Astrocyte of the spinal cord (primary cell): ENCODE measurements at regions not wholly inside any gene's neighbourhood (a gene's known extent, or its start where the extent isn't known, plus 50 kb on each side); places are given as distances from the start of the nearest gene placed in this dataset.
A peak's percentile ranks its signal among the peaks of the same experiment; 100 is the strongest.

Experiments used
- DNase-seq: peaks from one replicate; pipeline ENCODE4 v3.0.0; 2011; ENCODE audit warnings: low read depth, low spot score
- H3K4me3 ChIP-seq: 2 replicates; pipeline ENCODE4 v1.5.1; 2011; ENCODE audit warnings: low read depth, mild to moderate bottlenecking, low read length, moderate library complexity
- in situ Hi-C: cut with HindIII; loops from 2 replicates; pipeline ENCODE4 v1.10.0; 2017; ENCODE audit warnings: low sequenced_read_pairs
- TF ChIP-seq, protein P1 (sequence below): IDR thresholded peaks from 2 replicates; pipeline ENCODE4 v1.5.1; 2012; ENCODE audit warnings: low read depth, mild to moderate bottlenecking, low read length, inconsistent platforms

GRCh38 chr20:23249541-23249940, 101.0 kb upstream of the NXT1 start:
- in situ Hi-C loops, result no loop called here
- H3K4me3 ChIP-seq, result no peak overlapping the region
- no peak for DNase-seq
- TF ChIP-seq, protein P1, sequence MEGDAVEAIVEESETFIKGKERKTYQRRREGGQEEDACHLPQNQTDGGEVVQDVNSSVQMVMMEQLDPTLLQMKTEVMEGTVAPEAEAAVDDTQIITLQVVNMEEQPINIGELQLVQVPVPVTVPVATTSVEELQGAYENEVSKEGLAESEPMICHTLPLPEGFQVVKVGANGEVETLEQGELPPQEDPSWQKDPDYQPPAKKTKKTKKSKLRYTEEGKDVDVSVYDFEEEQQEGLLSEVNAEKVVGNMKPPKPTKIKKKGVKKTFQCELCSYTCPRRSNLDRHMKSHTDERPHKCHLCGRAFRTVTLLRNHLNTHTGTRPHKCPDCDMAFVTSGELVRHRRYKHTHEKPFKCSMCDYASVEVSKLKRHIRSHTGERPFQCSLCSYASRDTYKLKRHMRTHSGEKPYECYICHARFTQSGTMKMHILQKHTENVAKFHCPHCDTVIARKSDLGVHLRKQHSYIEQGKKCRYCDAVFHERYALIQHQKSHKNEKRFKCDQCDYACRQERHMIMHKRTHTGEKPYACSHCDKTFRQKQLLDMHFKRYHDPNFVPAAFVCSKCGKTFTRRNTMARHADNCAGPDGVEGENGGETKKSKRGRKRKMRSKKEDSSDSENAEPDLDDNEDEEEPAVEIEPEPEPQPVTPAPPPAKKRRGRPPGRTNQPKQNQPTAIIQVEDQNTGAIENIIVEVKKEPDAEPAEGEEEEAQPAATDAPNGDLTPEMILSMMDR, result no peak

GRCh38 chr20:23248461-23248882, 102.1 kb upstream of the NXT1 start:
- no peak overlapping the region for H3K4me3 ChIP-seq
- TF ChIP-seq, protein P1, result no peak
- in situ Hi-C loops, result no loop called here
- peak; percentile 13 for DNase-seq

GRCh38 chr20:23246717-23247664, 103.6 kb upstream of the NXT1 start:
- TF ChIP-seq, protein P1, result no peak
- no peak for DNase-seq
- in situ Hi-C loops, result no loop called here
- no peak overlapping the region for H3K4me3 ChIP-seq

GRCh38 chr20:23245553-23246181, 104.9 kb upstream of the NXT1 start:
- in situ Hi-C loops, result no loop called here
- TF ChIP-seq, protein P1, result peak; percentile 63
- H3K4me3 ChIP-seq, result no peak overlapping the region
- peak; percentile 40 for DNase-seq

DNA sequence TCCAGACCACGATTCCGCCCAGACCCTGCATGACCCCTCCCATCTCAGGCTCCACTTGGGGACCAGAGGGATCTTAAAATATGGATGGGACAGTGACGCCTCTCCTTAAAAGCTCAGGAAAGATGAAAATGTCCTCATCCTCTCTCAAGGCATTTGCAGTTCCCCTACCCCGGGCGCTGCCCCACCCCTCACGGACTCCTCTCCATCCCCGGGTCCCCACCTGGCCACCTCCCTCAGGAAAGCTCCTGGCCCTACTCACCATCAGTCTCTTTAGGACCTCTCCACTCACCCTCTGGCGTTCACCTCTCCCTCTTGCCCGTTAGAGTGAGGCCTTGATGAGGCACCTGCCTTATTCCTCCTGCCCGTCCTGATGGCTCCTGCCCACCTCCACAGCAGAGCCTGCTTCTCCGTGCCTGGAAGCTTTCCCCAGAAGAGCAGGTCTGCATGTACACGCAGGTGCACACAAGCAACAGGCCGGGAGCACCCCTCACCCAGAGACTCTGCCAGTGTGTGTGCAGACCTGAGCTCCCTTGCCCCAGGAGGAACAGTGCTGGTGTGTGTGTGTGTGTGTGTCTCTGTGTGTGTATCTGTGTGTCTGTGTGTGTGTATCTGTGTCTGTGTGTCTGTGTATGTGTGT, 105.6 kb upstream of the NXT1 start:
- no peak overlapping the region for H3K4me3 ChIP-seq
- DNase-seq, result no peak
- TF ChIP-seq, protein P1, result no peak
- in situ Hi-C loops, result no loop called here

GRCh38 chr20:23244156-23244915, 106.3 kb upstream of the NXT1 start:
- H3K4me3 ChIP-seq, result no peak overlapping the region
- DNase-seq, result no peak
- in situ Hi-C loops, result no loop called here
- TF ChIP-seq, protein P1, result no peak
